ENCODE measurements at regions not wholly inside any gene's neighbourhood (a gene's known extent, or its start where the extent isn't known, plus 50 kb on each side); places are given as distances from the start of the nearest gene placed in this dataset.
A peak's percentile ranks its signal among the peaks of the same experiment; 100 is the strongest.

- H3K4me1 ChIP-seq = peaks cover 0 to 16% (median 1%) of the 10 kb centered on the region in 4 donors
- H3K36me3 ChIP-seq = no peaks in the 10 kb centered on the region
- DNase-seq = no peak
- H3K9me3 ChIP-seq = no peaks in the 10 kb centered on the region
- no peak overlapping the region for H3K4me3 ChIP-seq
- H3K27ac ChIP-seq = no peak overlapping the region
- in situ Hi-C loops (cut with MboI; ENCODE audit: low pct_ligation_motif_present in 1 of 4, low pct_unique_long_range_greater_than_20kb in 1 of 4, low sequenced_read_pairs in 3 of 4) = no loop called here
- WGBS, 2 donors (ENCODE audit: low coverage in 1 of 2) = 0% methylated on average over 1 of the region's 1 CpG
- intact Hi-C loops (cut with DNase I; ENCODE audit: low total_unique reads) = no loop called here
- no peak for TF ChIP-seq CTCF (IDR thresholded peaks at IDR 0.05)
- no peak for TF ChIP-seq POLR2AphosphoS5 (IDR thresholded peaks at IDR 0.05)
- TF ChIP-seq POLR2A (IDR thresholded peaks at IDR 0.05) = no peak
- no peak for TF ChIP-seq EP300 (IDR thresholded peaks at IDR 0.05; ENCODE audit: low read depth)
- H3K27me3 ChIP-seq = no peaks in the 10 kb centered on the region
Measured at GRCh38 chr3:87555290-87555689, 278.9 kb upstream of the POU1F1 start.

- no peaks in the 10 kb centered on the region for H3K27me3 ChIP-seq
- H3K4me1 ChIP-seq = peaks cover 0 to 16% (median 1%) of the 10 kb centered on the region in 4 donors
- no peaks in the 10 kb centered on the region for H3K36me3 ChIP-seq
- intact Hi-C loops (cut with DNase I; ENCODE audit: low total_unique reads) = no loop called here
- peak overlapping the region in 1 of 4 donors; percentile 49 for H3K27ac ChIP-seq
- in situ Hi-C loops (cut with MboI; ENCODE audit: low pct_ligation_motif_present in 1 of 4, low pct_unique_long_range_greater_than_20kb in 1 of 4, low sequenced_read_pairs in 3 of 4) = no loop called here
- H3K4me3 ChIP-seq = no peak overlapping the region
- H3K9me3 ChIP-seq = no peaks in the 10 kb centered on the region
- no peak for DNase-seq
- TF ChIP-seq POLR2AphosphoS5 (IDR thresholded peaks at IDR 0.05) (no peak), POLR2A (IDR thresholded peaks at IDR 0.05) (no peak), CTCF (IDR thresholded peaks at IDR 0.05) (no peak), EP300 (IDR thresholded peaks at IDR 0.05; ENCODE audit: low read depth) (no peak)
- WGBS, 2 donors (ENCODE audit: low coverage in 1 of 2) = 18 to 34% methylated on average over 3 of the region's 3 CpGs
Measured at GRCh38 chr3:87553058-87553457, 276.7 kb upstream of the POU1F1 start.

GRCh38 chr3:87550892-87551291 lies 274.5 kb upstream of the POU1F1 start:
- H3K36me3 ChIP-seq = no peaks in the 10 kb centered on the region
- H3K27ac ChIP-seq = no peak overlapping the region
- peaks cover 0 to 16% (median 1%) of the 10 kb centered on the region in 4 donors for H3K4me1 ChIP-seq
- H3K9me3 ChIP-seq = no peaks in the 10 kb centered on the region
- no peak for DNase-seq
- H3K27me3 ChIP-seq = no peaks in the 10 kb centered on the region
- intact Hi-C loops (cut with DNase I; ENCODE audit: low total_unique reads) (no loop called here), in situ Hi-C loops (cut with MboI; ENCODE audit: low pct_ligation_motif_present in 1 of 4, low pct_unique_long_range_greater_than_20kb in 1 of 4, low sequenced_read_pairs in 3 of 4) (no loop called here)
- H3K4me3 ChIP-seq = no peak overlapping the region
- WGBS, 2 donors (ENCODE audit: low coverage in 1 of 2) = 77 to 86% methylated on average over 2 to 3 of the region's 3 CpGs
- TF ChIP-seq EP300 (IDR thresholded peaks at IDR 0.05; ENCODE audit: low read depth) (no peak), POLR2AphosphoS5 (IDR thresholded peaks at IDR 0.05) (no peak), POLR2A (IDR thresholded peaks at IDR 0.05) (no peak), CTCF (IDR thresholded peaks at IDR 0.05) (no peak)

- no peaks in the 10 kb centered on the region for H3K27me3 ChIP-seq
- H3K4me1 ChIP-seq = peaks cover 0 to 15% (median 1%) of the 10 kb centered on the region in 4 donors
- intact Hi-C loops (cut with DNase I; ENCODE audit: low total_unique reads) (no loop called here), in situ Hi-C loops (cut with MboI; ENCODE audit: low pct_ligation_motif_present in 1 of 4, low pct_unique_long_range_greater_than_20kb in 1 of 4, low sequenced_read_pairs in 3 of 4) (no loop called here)
- H3K27ac ChIP-seq = no peak overlapping the region
- TF ChIP-seq POLR2A (IDR thresholded peaks at IDR 0.05) (no peak), CTCF (IDR thresholded peaks at IDR 0.05) (no peak), EP300 (IDR thresholded peaks at IDR 0.05; ENCODE audit: low read depth) (no peak), POLR2AphosphoS5 (IDR thresholded peaks at IDR 0.05) (no peak)
- no peaks in the 10 kb centered on the region for H3K36me3 ChIP-seq
- DNase-seq = no peak
- H3K9me3 ChIP-seq = no peaks in the 10 kb centered on the region
- 20 to 42% methylated on average over 2 of the region's 2 CpGs for WGBS, 2 donors (ENCODE audit: low coverage in 1 of 2)
- no peak overlapping the region for H3K4me3 ChIP-seq
Measured at GRCh38 chr3:87549208-87549607, 272.8 kb upstream of the POU1F1 start.
